ENCODE measurements at regions not wholly inside any gene's neighbourhood (a gene's known extent, or its start where the extent isn't known, plus 50 kb on each side); places are given as distances from the start of the nearest gene placed in this dataset.
"Not testable (repeated sequence)": the region's sequence is repeated elsewhere in the genome, so short reads cannot be mapped to it uniquely, and the experiment has no call there.

DNA sequence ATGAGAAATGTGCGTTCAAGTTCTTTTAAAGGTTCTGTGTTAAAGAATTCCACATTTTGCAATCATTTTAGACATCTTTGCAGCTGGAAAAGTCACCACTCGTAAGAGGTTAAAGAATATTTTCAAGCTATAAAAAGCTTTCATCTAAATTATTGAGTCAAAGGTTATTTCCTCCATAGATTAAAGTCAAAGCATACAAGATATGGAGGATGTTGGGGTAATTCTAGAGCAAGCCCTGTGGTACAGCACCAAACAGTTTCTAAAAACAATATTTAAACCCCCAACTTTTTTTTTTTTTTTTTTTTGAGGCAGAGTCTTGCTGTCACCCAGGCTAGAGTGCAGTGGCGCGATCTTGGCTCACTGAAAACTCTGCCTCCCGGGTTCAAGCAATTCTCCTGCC, 1299.8 kb upstream of the TMEM132C start:
- no peak for DNase-seq (ENCODE audit: low read depth)

DNA sequence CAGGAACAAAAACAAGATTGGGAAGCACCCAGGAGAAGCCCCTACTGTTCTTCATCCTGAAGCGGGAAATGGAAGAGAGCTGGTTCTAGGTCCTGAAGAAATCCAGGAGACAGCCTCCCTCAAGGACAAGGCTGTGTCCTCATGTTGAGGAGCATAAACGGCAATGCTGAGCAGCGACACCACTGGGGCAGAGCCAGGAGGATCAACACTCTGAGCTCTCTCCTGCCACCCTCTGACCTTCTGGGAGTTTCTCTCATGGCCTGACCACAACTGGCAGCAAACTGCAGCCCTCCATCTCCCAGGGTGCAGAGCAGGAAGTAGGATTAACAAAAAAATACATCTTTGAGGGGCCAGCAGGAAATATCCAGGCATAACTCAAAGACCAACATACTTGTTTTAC, 1292.2 kb upstream of the TMEM132C start:
- DNase-seq (ENCODE audit: low read depth): no peak

DNA sequence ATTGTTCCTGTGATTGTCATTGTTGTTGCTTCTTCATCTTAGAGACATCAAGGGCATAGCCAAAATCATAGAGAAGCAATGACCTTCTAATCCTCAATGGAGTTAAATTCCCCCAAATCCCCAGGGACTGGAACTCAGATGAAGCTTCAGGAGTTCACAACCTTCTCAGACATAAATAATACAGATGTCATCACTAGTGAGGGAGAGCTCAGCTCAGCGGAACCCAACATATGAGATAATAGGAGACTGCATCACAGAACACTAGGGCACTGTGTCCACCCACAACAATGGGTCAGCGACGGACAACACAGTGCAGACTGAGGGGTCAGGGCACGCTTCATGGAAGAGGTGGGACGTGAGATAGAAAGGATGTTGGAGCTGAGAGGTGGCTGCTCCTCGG, 1290.4 kb upstream of the TMEM132C start:
- DNase-seq (ENCODE audit: low read depth): no peak

DNA sequence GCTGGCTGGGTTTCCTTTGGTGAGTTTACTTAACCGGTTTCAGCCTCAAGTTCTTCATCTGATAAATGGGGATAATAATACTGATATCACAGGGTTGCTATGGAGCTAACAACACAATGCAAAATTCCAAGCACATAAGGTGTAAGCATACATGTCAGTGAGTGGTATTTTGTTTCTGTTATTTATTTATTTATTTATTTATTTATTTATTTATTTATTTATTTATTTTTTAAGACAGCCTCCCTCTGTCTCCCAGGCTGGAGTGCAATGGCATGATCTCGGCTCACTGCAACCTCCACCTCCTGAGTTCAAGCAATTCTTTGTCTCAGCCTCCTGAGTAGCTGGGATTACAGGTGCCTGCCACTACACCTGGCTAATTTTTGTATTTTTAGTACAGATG, 1287.4 kb upstream of the TMEM132C start:
- DNase-seq (ENCODE audit: low read depth): not testable (repeated sequence)

DNA sequence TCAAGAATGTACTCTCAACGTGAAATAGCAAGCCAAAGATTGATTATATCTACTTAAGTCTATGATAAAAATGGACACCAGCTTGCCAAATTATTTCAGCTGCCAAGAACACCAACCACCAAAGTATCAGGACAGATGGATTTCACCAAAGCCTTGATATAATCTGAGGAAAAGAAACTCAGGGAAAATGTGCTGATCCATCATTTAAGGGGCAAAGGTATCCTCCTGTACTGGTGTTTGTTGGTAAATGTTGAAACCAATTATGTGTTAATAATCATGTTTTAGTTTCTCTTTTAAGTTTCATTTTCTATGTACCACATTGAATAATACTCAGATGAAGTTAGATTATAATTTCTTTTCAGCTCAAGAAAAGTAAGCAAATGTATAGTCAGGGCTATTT, 1284.3 kb upstream of the TMEM132C start:
- DNase-seq (ENCODE audit: low read depth): no peak

DNA sequence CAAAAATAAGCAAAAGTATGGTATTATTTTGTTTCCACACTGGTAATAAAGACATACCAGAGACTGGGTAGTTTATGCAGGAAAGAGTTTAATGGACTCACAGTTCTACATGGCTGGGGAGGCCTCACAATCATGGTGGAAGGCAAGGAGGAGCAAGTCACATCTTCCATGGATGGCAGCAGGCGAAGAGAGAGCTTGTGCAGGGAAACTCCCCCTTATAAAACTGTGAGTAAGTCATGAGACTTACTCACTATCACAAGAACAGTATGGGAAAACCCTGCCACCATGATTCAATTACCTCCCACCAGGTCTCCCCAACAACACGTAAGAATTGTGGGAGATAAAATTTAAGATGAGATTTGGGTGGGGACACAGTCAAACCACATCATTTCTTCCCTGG, 1283.2 kb upstream of the TMEM132C start:
- not testable (repeated sequence) for DNase-seq (ENCODE audit: low read depth)

DNA sequence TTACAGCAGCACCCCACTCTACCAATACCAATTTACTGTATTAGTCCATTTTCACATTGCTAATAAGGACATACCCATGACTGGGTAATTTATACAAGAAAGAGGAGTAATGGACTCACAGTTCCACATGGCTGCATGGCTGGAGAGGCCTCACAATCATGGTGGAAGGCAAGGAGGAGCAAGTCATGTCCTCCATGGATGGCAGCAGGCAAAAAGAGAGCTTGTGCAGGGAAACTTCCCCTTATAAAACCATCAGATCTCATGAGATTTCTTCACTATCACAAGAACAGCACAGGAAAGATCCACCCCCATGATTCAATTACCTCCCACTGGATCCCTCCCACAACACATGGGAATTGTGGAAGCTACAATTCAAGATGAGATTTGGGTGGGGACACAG, 1281.3 kb upstream of the TMEM132C start:
- DNase-seq (ENCODE audit: low read depth): not testable (repeated sequence)

DNA sequence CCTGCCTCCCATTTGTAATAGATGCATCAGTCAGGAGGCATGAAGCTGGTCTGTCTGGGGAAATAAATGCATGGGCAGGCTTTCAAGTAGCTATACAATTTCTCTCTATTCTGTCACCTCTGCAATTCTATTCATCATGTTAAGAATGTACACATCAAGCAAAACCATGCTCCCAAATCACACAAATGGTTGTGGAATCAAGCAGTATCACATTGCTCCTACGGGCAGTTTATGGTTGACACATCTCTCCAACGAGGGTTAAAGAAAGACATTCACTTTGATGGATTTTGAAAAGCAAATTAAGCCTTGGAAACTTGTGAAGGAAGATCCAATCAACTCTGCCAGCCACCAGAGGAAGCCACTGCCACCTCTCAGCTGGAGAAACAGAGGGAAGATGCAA, 1277.4 kb upstream of the TMEM132C start:
- DNase-seq (ENCODE audit: low read depth): no peak

DNA sequence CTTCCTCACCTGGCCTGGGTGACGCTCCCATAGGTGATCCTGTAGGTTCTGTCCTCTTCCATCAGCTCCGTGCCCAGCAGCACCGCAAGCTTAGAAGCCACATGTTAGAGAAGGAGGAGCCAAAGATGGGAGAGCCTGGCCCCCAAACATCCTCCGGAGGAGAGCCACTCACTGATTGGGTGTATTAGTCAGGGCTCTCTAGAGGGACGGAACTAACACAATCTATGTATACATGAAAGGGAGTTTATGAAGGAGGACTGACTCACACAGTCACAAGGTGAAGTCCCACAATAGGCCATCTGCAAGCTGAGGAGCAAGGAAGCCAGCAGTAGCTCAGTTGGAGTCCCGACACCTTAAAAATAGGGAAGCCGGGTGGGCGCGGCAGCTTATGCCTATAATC, 1273.1 kb upstream of the TMEM132C start:
- no peak for DNase-seq (ENCODE audit: low read depth)

DNA sequence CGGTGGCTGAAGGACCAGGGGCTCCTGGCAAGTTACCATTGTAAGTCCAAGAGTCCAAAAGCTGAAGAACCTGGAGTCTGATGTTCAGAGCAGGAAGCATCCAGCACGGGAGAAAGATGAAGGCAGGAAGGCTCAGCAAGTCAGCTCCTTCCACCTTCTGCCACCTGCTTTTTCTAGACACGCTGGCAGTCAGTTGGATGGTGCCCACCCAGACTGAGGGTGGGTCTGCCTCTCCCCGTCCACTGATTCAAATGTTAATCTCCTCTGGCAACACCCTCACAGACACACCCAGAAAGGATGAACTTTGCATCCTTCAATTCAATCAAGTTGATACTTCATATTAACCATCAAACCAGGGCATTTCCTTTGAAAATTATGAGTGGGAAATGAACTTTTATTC, 1272.4 kb upstream of the TMEM132C start:
- DNase-seq (ENCODE audit: low read depth): no peak

DNA sequence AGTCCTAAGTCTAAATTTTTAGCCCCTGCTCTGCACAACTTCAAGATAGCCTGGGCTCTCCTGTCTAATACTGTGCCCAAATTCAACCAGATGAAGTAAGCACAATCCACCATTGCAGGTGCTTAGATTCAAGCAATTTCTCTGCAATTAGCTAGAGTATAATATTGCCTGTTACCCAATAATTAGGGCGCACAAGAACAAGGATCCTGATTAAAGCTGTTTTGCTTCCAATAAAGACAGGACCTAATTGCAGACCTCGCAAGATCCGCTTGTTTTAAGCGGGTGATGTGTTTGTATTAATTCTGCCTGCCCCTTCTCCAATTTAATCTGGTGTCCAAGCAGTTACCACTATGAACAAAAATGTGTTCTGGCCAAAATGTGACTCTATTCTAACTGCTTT, 1268.9 kb upstream of the TMEM132C start:
- DNase-seq (ENCODE audit: low read depth): no peak

DNA sequence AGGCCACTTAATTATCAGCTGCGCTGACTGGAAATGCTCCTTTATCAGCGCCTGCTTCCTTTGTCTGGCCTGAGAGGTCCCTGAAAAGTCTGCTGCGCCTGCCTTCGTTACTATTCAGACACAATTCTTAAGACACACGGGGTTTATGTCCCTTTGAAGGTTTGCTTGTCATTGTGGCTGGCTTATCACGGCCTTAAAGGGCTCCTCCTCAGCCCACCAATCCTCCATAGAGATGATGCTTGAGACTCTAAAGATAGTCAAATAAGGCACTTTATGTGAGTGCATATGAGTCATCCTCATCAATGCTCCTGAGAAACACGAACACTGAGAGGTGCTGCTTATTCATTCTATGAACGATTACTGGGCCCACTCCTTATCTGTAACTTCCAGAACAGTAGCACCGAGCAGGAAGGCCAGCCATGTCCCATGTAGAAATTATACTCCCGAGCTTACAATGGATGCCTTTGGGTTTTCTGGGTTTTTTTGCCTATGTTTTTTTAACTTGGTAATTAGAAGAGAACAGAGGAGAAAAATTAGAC, 1268.2 kb upstream of the TMEM132C start:
- no peak for DNase-seq (ENCODE audit: low read depth)

DNA sequence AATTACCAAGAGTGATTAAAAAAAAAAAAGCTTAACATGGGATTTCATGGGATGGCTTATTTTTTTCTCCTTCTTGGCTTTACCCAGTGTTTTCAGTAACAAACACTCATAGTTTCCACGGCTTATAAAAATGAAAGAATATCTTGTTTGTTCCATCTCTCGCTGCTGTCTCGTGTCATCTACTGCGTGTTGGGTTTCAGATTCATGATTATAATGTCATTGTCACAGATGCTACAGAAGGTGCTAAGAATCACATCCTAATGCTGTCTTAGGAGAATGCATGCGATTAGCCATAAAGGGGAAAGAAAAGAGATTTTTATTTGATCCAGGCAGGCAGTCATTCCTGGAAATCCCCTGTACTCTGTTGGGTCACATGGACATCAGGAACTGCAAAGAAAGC, 1267.6 kb upstream of the TMEM132C start:
- no peak for DNase-seq (ENCODE audit: low read depth)

DNA sequence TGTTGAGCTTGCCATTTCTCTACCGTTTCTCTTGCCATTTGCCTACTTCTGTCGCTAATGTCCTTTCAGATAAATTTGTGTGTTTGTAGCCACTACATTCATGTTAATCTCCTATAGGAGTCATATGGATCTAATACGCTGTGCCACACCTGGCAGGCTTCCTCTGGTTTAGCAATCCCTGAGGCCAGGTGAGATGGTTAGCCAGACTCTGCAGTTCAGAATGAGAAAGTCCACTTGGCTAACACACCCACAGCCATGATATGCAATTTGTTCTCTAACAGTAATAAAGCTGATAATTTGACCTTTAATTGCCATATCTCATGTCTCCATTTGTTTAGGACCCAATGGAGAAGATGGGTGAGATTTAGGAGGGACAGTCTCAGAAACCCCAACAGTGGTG, 1261.6 kb upstream of the TMEM132C start:
- no peak for DNase-seq (ENCODE audit: low read depth)

DNA sequence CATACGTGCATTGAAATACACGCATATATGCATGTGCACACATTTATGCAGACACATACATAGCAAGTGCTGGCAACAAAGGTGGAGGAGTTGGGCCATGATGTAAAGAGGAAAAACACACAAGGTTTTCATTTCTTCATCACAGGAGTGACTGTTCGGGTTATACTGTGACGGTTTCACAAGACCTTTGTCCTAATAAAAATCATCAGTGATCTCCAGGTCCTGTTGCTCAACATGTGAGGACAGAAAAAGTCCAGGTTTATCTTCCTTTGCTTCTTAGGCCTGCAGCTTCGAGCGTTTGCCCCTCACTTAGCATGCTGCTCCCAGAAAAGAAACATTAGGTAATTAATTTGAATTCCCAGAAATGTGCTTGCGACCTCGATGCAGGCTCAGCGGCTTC, 1260.0 kb upstream of the TMEM132C start:
- no peak for DNase-seq (ENCODE audit: low read depth)

DNA sequence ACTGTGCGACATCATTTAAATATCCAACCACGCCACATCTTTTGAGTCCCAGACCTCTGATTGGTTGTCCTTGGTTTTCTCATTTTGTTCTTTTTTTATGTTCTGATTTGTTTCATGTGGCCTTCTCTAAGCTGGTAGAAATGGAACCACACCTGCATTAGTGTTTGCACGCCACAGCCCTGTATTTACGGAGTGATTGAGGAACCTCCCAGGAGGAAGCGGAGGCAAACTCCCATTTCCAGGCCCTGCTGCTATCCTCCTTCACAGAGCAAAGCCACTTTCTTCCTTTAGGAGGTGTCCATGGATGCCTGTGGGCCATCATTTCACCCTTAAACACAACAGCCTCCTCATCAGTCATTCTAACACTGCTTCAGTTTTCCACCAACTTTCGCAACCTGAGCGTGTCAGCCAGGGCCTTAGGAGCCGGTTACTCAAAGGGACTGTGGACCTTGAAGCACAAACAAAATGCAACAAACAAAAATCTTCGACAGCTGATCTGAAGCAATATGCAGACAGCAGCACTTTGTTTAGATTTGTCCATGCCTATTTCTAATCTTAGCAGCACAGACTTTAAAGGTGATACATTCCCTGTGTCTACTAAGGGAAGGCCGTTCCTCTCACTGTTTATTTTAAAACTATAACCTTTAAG, 1258.1 kb upstream of the TMEM132C start:
- DNase-seq (ENCODE audit: low read depth): no peak

DNA sequence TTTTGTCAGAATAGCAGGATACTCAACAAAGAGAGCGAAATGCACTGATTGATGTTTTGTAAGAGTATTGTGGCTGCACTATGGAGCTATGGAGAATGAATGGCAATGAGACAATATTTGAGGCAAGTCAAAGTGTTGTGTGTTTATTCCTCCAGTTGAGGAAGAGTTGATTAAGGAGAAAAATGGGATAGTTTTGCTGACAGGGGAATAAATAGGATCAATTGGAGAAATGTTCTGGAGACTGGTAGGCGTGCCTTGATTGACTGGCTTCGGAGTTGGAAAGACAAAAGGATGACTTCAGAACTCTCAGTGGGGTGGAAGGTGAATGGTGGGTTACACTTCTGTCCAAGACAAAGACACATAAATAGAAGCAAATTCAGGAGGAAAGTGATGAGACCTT, 1254.9 kb upstream of the TMEM132C start:
- DNase-seq (ENCODE audit: low read depth): no peak

DNA sequence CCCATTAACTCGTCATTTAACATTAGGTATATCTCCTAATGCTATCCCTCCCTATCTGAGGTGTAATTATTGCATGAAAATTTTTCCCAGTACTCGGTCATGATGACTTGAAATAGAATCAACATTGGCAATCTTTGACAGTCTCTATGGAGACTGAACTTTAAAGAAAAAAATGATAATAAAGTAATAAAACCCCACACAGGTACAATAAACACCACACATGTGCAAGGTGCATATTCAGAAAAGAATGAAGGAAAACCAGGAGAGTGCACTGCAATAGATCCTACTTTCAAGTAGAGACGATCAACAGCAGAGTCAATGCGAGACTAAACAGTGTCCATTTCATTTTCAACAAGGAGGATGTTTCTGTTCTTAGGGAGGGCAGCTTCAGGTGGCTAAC, 1253.8 kb upstream of the TMEM132C start:
- no peak for DNase-seq (ENCODE audit: low read depth)

DNA sequence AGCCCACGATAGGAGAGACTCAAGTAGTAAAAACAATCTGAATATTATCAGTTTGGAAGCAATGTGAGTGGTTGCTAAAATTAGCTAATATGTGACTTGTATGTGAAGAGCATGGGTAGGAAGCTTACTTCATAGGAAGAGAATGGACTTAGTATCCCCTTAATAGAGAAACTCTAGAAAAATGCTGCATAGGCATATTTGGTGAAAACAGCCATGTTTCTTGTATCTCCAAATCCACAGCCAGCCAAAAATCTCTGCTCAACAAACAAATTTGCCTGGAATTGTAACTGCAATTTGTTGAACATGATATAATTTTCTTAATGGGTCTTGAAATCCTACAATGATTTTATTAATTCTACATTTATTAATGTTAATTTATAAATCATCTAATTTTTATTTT, 1252.9 kb upstream of the TMEM132C start:
- no peak for DNase-seq (ENCODE audit: low read depth)

DNA sequence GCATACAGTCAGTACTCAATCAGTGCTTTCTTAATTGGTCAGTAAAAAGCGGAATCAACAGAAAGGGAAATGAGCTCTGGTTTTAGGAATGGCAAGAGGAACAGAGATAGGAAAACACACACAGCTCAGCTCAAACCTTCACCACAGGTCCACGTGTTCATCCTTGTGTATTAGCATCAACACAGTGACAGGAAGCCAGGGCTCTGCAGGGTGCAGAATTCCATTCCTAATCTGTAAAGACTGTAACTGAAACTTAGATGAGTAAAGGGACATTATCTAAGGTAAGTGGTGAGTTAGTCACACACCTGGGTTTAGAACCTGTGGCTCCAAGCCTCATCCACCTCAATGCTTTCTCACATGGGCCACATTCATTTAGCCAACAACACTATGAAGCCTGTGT, 1242.2 kb upstream of the TMEM132C start:
- DNase-seq (ENCODE audit: low read depth): no peak

DNA sequence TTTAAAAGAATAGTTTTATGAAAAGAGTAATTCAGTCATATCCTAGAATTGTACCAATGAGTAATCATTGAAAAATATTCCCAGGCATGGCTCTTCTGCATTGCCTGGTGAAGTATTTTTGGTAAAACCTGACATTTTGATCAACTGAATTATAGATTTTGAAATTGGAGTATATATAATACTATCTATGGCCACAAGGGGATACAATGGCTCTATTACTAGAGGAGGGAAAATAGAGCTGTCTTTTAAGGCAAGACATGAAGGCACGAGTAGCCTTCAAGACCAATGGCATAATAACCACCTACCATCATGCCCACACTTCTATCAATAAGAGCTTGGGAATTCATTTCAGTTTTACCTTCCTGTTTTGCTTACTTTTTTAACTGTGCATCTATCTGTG, 1241.4 kb upstream of the TMEM132C start:
- no peak for DNase-seq (ENCODE audit: low read depth)

DNA sequence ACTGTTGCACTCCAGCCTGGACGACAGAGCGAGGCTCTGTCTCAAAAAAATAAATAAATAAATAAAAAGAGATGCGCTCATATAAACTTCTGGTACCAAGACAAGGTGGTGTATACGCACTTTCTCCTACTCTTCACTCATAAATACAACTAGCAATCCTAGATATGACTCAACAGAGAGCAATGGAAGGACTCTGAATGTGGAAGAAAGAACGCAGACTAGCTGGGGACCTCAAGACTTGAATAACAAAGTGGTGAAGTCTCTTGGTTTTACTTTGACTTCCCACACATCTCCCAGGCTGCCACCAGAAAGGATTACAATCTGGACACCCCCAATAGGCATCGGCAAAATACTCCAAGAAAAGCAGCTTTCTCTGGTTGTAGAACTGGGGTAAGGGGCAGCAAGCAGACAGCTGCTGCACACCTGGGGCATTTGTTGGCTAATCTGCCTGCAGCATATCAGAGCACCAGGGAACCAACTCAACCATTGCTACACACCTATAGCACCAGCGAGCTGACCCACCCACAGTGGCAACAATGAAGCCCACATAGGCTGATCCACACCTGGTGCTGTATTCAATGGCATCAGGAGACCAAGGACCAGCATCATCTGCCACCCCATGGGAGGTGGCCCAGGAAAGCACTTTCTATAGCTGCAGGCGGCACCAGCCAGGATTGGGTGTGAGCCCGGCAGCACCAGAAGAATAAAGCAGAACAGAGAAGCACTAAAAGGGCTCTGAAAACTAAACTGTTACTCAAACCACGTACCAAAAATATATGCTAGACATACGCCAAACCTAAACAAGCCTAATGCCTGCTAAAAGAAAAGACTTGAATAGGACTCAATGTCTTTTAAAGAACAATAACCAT, 1231.7 kb upstream of the TMEM132C start:
- DNase-seq (ENCODE audit: low read depth): no peak

DNA sequence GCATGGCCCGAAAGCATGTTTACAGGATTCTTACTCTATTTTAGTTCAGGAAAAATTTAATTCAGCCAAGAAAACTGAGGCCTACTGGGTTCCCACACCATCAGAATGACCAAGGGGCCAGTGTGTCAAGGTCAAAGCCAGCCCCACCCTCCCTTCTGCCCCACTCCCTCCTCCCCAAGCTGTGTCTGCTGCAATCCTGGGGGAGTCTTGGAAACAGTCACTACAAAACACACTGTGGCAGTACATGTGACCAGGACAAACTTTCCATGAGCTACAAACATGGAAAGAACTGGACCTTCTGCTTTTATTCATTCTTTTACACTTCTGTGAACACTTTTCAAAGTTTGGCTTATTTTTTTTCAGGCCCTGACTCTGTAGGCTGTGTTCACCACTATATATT, 1228.8 kb upstream of the TMEM132C start:
- DNase-seq (ENCODE audit: low read depth): no peak

DNA sequence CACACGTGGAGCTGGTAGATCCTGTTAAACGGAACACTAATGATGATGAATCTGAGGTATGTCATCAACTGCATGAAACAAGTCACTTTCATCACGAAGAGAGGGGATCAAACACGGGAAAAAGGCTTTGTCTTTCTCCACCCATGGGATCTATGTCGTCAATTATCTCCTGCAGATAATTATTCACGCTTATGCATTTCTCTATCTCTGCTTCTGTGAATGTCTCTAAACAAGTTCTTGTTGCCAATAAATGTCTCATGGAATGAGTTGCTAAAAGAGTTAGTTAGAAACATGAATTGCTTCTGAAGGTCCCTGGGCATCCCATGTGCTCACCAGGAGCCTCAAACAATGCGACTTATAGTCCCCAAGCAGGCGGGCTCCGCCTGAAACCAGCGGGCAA, 1228.2 kb upstream of the TMEM132C start:
- no peak for DNase-seq (ENCODE audit: low read depth)

All from activated T-cell treated with anti-CD3 and anti-CD28 coated beads for 1 hour (primary cell).